Chondrocyte (in vitro differentiated cells): ENCODE measurements at regions not wholly inside any gene's neighbourhood (a gene's known extent, or its start where the extent isn't known, plus 50 kb on each side); places are given as distances from the start of the nearest gene placed in this dataset.

Experiments
- DNase-seq: peaks from one replicate; pipeline ENCODE4 v3.0.0; 2021; ENCODE audit warnings: mixed read lengths, low spot score
- H3K27ac Mint-ChIP-seq: one replicate; pipeline ENCODE4 v1.8.0; 2021; ENCODE audit warnings: mild to moderate bottlenecking, moderate library complexity, mixed read lengths; ENCODE audit not compliant: unreplicated experiment
- H3K27me3 Mint-ChIP-seq: 2 replicates; pipeline ENCODE4 v1.8.0; 2021; ENCODE audit warnings: low read depth, mixed read lengths
- H3K36me3 Mint-ChIP-seq: 2 replicates; pipeline ENCODE4 v1.8.0; 2021; ENCODE audit warnings: low read depth, mixed read lengths
- H3K4me1 Mint-ChIP-seq: 2 replicates; pipeline ENCODE4 v1.8.0; 2021; ENCODE audit warnings: low read depth, mild to moderate bottlenecking, mixed read lengths
- H3K4me3 Mint-ChIP-seq: one replicate; pipeline ENCODE4 v1.8.0; 2021; ENCODE audit warnings: mild to moderate bottlenecking, moderate library complexity, mixed read lengths; ENCODE audit not compliant: unreplicated experiment
- H3K9me3 Mint-ChIP-seq: 2 replicates; pipeline ENCODE4 v1.8.0; 2021; ENCODE audit warnings: low read depth, mixed read lengths
- TF ChIP-seq, protein P1 (sequence below): fragments of 200-600 bp; sonication (generic); IDR thresholded peaks from 2 replicates; pipeline ENCODE4 v1.5.0; 2021; ENCODE audit warnings: antibody characterized with exemption, mild to moderate bottlenecking, moderate library complexity

- no peak overlapping the region for H3K4me3 Mint-ChIP-seq
- TF ChIP-seq, protein P1, sequence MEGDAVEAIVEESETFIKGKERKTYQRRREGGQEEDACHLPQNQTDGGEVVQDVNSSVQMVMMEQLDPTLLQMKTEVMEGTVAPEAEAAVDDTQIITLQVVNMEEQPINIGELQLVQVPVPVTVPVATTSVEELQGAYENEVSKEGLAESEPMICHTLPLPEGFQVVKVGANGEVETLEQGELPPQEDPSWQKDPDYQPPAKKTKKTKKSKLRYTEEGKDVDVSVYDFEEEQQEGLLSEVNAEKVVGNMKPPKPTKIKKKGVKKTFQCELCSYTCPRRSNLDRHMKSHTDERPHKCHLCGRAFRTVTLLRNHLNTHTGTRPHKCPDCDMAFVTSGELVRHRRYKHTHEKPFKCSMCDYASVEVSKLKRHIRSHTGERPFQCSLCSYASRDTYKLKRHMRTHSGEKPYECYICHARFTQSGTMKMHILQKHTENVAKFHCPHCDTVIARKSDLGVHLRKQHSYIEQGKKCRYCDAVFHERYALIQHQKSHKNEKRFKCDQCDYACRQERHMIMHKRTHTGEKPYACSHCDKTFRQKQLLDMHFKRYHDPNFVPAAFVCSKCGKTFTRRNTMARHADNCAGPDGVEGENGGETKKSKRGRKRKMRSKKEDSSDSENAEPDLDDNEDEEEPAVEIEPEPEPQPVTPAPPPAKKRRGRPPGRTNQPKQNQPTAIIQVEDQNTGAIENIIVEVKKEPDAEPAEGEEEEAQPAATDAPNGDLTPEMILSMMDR = no peak
- H3K9me3 Mint-ChIP-seq = peaks cover 30% of the 10 kb centered on the region
- no peak overlapping the region for H3K27ac Mint-ChIP-seq
- no peak for DNase-seq
- no peaks in the 10 kb centered on the region for H3K4me1 Mint-ChIP-seq
- peaks cover 20% of the 10 kb centered on the region for H3K36me3 Mint-ChIP-seq
- peaks cover 3% of the 10 kb centered on the region for H3K27me3 Mint-ChIP-seq
Observed at GRCh38 chr5:124420952-124421351, 325.5 kb downstream of the ZNF608 start.

- H3K36me3 Mint-ChIP-seq = peaks cover 9% of the 10 kb centered on the region
- no peaks in the 10 kb centered on the region for H3K27me3 Mint-ChIP-seq
- H3K9me3 Mint-ChIP-seq = peaks cover 18% of the 10 kb centered on the region
- TF ChIP-seq, protein P1 = no peak
- H3K4me3 Mint-ChIP-seq = no peak overlapping the region
- no peak overlapping the region for H3K27ac Mint-ChIP-seq
- H3K4me1 Mint-ChIP-seq = no peaks in the 10 kb centered on the region
- DNase-seq = no peak
Observed at GRCh38 chr5:124419531-124419930, 326.9 kb downstream of the ZNF608 start.

DNA sequence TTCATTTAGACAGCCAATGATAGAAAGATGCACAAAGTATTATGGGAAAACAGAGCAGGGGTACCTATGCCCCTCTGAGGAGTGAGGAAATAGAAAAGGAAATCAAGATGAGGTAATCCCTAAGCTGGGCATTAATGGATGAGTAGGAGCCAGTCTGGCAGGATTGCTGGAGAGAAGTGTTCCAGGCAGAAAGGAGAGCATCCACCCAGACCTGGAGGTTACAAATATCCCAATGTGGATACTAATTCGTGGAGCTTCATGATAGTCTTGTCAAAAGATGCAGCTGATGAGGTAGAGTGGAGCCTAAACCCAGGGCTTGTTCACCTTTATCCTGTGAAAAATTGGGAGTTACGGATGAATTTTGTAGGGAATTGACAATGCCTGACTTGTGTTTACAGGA lies 328.0 kb downstream of the ZNF608 start:
- Mint-ChIP-seq H3K4me1 (no peaks in the 10 kb centered on the region), H3K27ac (no peak overlapping the region), H3K9me3 (peaks cover 12% of the 10 kb centered on the region), H3K27me3 (no peaks in the 10 kb centered on the region), H3K36me3 (peaks cover 4% of the 10 kb centered on the region), H3K4me3 (no peak overlapping the region)
- TF ChIP-seq, protein P1 = no peak
- no peak for DNase-seq

DNA sequence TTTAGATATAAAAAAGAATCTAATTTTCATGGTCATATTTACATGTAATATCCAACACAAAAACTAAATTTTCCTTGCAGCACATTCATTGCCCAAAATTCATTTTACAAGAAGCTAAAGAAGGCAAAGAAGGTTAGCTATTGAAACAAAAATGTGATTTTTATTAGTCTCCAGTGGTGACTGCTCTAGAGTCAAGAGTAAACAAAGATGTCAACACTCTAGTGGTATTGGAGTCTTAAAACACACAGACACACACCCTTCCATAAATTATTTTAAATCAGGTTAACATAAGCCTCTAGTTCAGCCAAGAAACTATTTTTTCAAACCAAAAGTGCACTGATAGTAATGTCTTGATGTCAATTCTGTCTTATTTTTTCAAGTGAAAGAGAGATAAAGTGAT lies 329.2 kb downstream of the ZNF608 start:
- Mint-ChIP-seq H3K27ac (no peak overlapping the region), H3K4me1 (no peaks in the 10 kb centered on the region), H3K9me3 (peaks cover 8% of the 10 kb centered on the region), H3K27me3 (no peaks in the 10 kb centered on the region), H3K36me3 (peaks cover under 1% of the 10 kb centered on the region), H3K4me3 (no peak overlapping the region)
- TF ChIP-seq, protein P1 = no peak
- no peak for DNase-seq

- no peak overlapping the region for H3K4me3 Mint-ChIP-seq
Observed at GRCh38 chr5:124416627-124417026, 329.8 kb downstream of the ZNF608 start.

More at GRCh38 chr5:124416627-124417026, 329.8 kb downstream of the ZNF608 start:
- TF ChIP-seq, protein P1 = no peak
- Mint-ChIP-seq H3K27ac (no peak overlapping the region), H3K27me3 (no peaks in the 10 kb centered on the region), H3K36me3 (no peaks in the 10 kb centered on the region), H3K9me3 (peaks cover 5% of the 10 kb centered on the region), H3K4me1 (no peaks in the 10 kb centered on the region)
- DNase-seq = no peak
